Activated naive CD8-positive, alpha-beta T cell treated with anti-CD3 and anti-CD28 coated beads, Interleukin-2, amount 10 ng/mL, durations not matched to agents 7 days and 5 days (primary cell): ENCODE measurements at regions not wholly inside any gene's neighbourhood (a gene's known extent, or its start where the extent isn't known, plus 50 kb on each side); places are given as distances from the start of the nearest gene placed in this dataset.

ENCODE experiments used
- ATAC-seq: fragments of 150-1000 bp; cut with Tn5 transposase; one replicate; pipeline ENCODE4 v1.10.0; 2021; ENCODE audit warnings: low read depth, moderate library complexity
- POLR2A ChIA-PET: fragments of 350-600 bp; sonication (Branson Sonifier 250); formaldehyde crosslinking; loops from one replicate; lab custom pipeline; 2021; ENCODE audit warnings: antibody characterized with exemption; lab: Charles Lee
- DNase-seq: peaks from one replicate; pipeline ENCODE4 v3.0.0; 2021
- H3K27ac Mint-ChIP-seq: one replicate; pipeline ENCODE4 v1.8.0; 2022; ENCODE audit warnings: mild to moderate bottlenecking, mixed read lengths
- H3K27me3 Mint-ChIP-seq: one replicate; pipeline ENCODE4 v1.8.0; 2022; ENCODE audit warnings: mild to moderate bottlenecking, moderate library complexity, mixed read lengths
- H3K36me3 Mint-ChIP-seq: one replicate; pipeline ENCODE4 v1.8.0; 2021; ENCODE audit warnings: mild to moderate bottlenecking, mixed read lengths
- H3K4me1 Mint-ChIP-seq: one replicate; pipeline ENCODE4 v1.8.0; 2021; ENCODE audit warnings: mixed read lengths
- H3K4me3 Mint-ChIP-seq: one replicate; pipeline ENCODE4 v1.8.0; 2022; ENCODE audit warnings: mild to moderate bottlenecking, moderate library complexity, mixed read lengths
- H3K9me3 Mint-ChIP-seq: one replicate; pipeline ENCODE4 v1.8.0; 2021; ENCODE audit warnings: mixed read lengths

- POLR2A ChIA-PET: no interaction called here
- H3K4me3 Mint-ChIP-seq: no peak overlapping the region
- DNase-seq (no peak), ATAC-seq (no peak)
- no peaks in the 10 kb centered on the region for H3K9me3 Mint-ChIP-seq
- H3K4me1 Mint-ChIP-seq: no peaks in the 10 kb centered on the region
- no peaks in the 10 kb centered on the region for H3K36me3 Mint-ChIP-seq
- H3K27ac Mint-ChIP-seq: no peak overlapping the region
- peaks cover 4% of the 10 kb centered on the region for H3K27me3 Mint-ChIP-seq
These were observed 476.9 kb downstream of the MIAT start for GRCh38 chr22:27134315-27134701.

DNA sequence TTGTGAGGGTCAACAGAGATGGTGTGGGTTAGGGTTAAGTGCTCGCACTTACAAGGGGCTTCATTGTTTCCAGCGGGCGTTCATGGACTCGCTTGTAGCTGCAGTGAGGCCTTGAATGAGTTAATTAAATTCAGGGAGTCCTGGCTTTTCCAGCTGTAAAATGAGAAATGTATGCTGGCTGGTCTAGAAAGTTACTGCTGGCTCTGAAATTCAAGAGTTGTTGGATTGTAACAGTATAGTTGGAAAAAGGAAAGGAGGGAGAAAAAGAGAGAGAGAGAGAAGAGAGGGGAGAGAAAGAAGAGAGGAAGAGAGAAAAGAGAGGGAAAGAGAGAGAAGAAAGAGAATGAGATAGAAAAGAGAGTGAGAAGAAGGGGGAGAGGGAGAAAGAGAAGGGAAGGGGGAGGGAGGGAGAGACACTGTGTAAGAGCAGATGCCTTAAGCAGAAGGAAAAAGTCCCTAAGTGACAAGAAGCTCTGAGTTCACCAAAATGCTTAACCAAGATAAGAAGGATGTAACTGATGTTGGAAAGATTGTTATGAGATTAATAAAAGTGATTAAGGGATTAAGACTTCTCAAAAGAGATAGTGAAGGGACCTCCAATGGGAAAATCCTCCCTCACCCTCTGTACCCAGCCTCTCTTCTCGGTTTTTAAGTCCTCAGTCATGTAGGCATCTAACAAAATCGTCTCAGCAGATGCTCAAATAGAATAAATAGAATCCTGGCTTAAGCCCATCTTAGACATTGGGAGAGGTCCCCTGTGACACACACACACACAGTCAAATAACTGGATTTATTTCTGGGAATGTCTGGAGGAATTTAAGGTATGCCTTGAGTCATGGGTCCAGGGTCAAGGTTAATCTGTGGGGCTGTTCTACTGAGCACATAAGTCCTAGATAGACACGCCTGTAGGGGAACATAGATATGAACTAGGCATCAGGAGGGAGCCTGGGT lies 477.9 kb downstream of the MIAT start:
- Mint-ChIP-seq H3K27ac (no peak overlapping the region), H3K36me3 (no peaks in the 10 kb centered on the region), H3K27me3 (peaks cover 4% of the 10 kb centered on the region), H3K4me3 (no peak overlapping the region), H3K4me1 (no peaks in the 10 kb centered on the region), H3K9me3 (no peaks in the 10 kb centered on the region)
- ATAC-seq (no peak), DNase-seq (no peak)
- POLR2A ChIA-PET: no interaction called here

GRCh38 chr22:27136596-27136995 lies 479.2 kb downstream of the MIAT start:
- POLR2A ChIA-PET: no interaction called here
- Mint-ChIP-seq H3K4me3 (no peak overlapping the region), H3K27ac (no peak overlapping the region), H3K4me1 (no peaks in the 10 kb centered on the region), H3K36me3 (no peaks in the 10 kb centered on the region), H3K27me3 (peaks cover 4% of the 10 kb centered on the region), H3K9me3 (no peaks in the 10 kb centered on the region)
- ATAC-seq (no peak), DNase-seq (no peak)

DNA sequence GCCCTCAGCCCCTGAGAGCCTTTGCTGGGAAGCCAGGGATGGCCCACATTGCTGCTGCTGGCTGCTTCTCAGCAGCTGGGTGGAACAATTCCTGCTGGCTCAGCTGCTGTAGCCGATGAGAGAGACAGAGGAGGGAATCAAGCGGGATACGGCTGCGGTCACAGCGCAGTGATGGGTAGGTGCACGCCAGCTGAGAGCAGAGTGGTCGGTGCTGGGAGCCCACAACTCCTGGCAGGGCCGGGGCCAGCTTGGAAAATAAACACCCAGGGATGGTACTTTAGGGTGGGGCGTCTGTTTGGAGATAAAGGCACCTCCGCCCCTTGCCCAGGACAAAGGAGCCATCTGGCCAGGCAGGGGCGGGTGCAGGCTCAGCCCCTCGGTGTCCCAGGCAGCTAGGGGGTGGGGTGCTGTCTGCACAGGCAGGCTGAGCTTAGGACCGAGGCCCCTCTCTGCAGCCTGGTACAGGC lies 480.5 kb downstream of the MIAT start:
- no peak overlapping the region for H3K27ac Mint-ChIP-seq
- no peaks in the 10 kb centered on the region for H3K36me3 Mint-ChIP-seq
- no peaks in the 10 kb centered on the region for H3K4me1 Mint-ChIP-seq
- POLR2A ChIA-PET: no interaction called here
- no peak overlapping the region for H3K4me3 Mint-ChIP-seq
- no peak for ATAC-seq
- peaks cover 6% of the 10 kb centered on the region for H3K27me3 Mint-ChIP-seq
- DNase-seq: no peak
- H3K9me3 Mint-ChIP-seq: no peaks in the 10 kb centered on the region

DNA sequence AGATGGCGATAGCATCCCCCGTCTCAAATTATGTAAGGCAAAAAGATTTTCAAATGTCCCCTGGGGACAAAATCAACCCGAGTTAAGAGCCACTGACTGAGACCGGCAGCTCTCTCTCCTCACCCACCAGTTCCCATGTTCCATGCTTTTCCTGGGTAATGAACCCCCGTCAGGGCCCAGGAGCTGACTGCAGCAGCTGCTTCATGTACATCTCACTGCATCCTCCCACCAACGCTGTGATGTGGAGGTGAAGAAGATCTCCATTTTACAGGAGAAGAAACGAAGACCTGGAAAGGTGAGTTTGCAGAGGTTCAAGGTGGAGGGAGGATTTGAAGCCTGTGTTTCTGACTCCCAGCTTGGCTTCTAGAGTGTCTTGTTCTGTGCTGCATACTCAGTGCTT lies 481.1 kb downstream of the MIAT start:
- Mint-ChIP-seq H3K36me3 (no peaks in the 10 kb centered on the region), H3K4me3 (no peak overlapping the region), H3K9me3 (no peaks in the 10 kb centered on the region), H3K4me1 (no peaks in the 10 kb centered on the region), H3K27ac (no peak overlapping the region), H3K27me3 (peaks cover 5% of the 10 kb centered on the region)
- no peak for ATAC-seq
- no peak for DNase-seq
- POLR2A ChIA-PET: no interaction called here

- DNase-seq (no peak), ATAC-seq (no peak)
- Mint-ChIP-seq H3K27ac (no peak overlapping the region), H3K27me3 (peaks cover 2% of the 10 kb centered on the region), H3K9me3 (no peaks in the 10 kb centered on the region), H3K4me1 (no peaks in the 10 kb centered on the region), H3K36me3 (no peaks in the 10 kb centered on the region), H3K4me3 (no peak overlapping the region)
- POLR2A ChIA-PET: no interaction called here
These were observed 482.6 kb downstream of the MIAT start for GRCh38 chr22:27139935-27140511.

DNA sequence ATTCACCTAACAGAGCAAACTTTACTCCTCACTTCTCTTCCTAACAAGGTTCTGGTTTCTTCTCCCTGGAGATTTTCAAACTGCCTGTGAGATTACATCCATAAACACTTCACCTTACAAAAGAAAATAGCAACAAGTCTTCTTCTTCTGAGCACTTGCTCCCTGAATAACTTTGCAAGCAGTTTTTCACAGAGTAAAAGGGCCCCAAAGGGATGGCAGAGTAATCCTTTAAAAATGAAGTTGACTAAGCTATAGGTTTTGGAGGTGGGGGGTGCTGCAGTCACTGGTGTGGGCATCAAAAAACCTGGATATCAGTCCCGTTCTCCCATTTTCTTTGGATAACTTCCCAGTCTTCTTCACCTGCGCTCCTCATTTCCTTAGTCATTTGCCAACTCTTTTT lies 484.9 kb downstream of the MIAT start:
- no peak for ATAC-seq
- no peaks in the 10 kb centered on the region for H3K36me3 Mint-ChIP-seq
- H3K27ac Mint-ChIP-seq: no peak overlapping the region
- no peak for DNase-seq
- no peaks in the 10 kb centered on the region for H3K4me1 Mint-ChIP-seq
- peaks cover 2% of the 10 kb centered on the region for H3K27me3 Mint-ChIP-seq
- H3K9me3 Mint-ChIP-seq: no peaks in the 10 kb centered on the region
- POLR2A ChIA-PET: no interaction called here
- no peak overlapping the region for H3K4me3 Mint-ChIP-seq

GRCh38 chr22:27144321-27144720 lies 486.9 kb downstream of the MIAT start:
- H3K4me1 Mint-ChIP-seq: no peaks in the 10 kb centered on the region

GRCh38 chr22:27146866-27147633 lies 489.7 kb downstream of the MIAT start:
- peaks cover 1% of the 10 kb centered on the region for H3K4me1 Mint-ChIP-seq
- no peak overlapping the region for H3K4me3 Mint-ChIP-seq
- peaks cover 3% of the 10 kb centered on the region for H3K9me3 Mint-ChIP-seq
- H3K27me3 Mint-ChIP-seq: peaks cover 14% of the 10 kb centered on the region
- DNase-seq: no peak
- H3K36me3 Mint-ChIP-seq: no peaks in the 10 kb centered on the region
- POLR2A ChIA-PET: no interaction called here
- H3K27ac Mint-ChIP-seq: no peak overlapping the region
- ATAC-seq: no peak

More at GRCh38 chr22:27144321-27144720, 486.9 kb downstream of the MIAT start:
- DNase-seq (no peak), ATAC-seq (no peak)
- Mint-ChIP-seq H3K36me3 (no peaks in the 10 kb centered on the region), H3K4me3 (no peak overlapping the region), H3K27me3 (peaks cover 3% of the 10 kb centered on the region), H3K27ac (no peak overlapping the region), H3K9me3 (peaks cover 3% of the 10 kb centered on the region)
- POLR2A ChIA-PET: no interaction called here

DNA sequence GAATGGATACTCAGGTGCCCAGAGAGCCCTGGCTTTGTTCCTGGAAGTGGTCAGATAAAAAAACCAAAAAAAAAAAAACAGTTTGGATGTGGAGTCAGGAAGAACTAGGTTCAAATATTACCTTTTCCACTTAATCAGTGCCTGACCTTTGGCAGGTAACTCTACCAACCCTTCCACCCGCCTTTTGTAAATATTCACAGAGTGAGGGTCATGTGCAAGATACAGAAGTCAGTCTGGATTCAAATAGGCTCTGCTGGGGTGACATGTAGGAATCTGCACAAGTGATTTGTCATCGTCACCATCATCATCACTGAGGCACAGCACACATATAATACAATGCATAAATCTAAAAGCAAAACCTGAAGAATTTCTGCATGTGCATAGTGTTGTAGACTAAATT lies 490.7 kb downstream of the MIAT start:
- H3K27ac Mint-ChIP-seq: no peak overlapping the region
- peaks cover 1% of the 10 kb centered on the region for H3K4me1 Mint-ChIP-seq
- DNase-seq (no peak), ATAC-seq (no peak)
- H3K36me3 Mint-ChIP-seq: no peaks in the 10 kb centered on the region
- H3K9me3 Mint-ChIP-seq: peaks cover 3% of the 10 kb centered on the region
- POLR2A ChIA-PET: no interaction called here
- H3K4me3 Mint-ChIP-seq: no peak overlapping the region
- peaks cover 14% of the 10 kb centered on the region for H3K27me3 Mint-ChIP-seq

- no peak for DNase-seq
- H3K4me3 Mint-ChIP-seq: no peak overlapping the region
- no peak for ATAC-seq
- H3K27ac Mint-ChIP-seq: no peak overlapping the region
- H3K36me3 Mint-ChIP-seq: no peaks in the 10 kb centered on the region
- H3K9me3 Mint-ChIP-seq: peaks cover 3% of the 10 kb centered on the region
- peaks cover 14% of the 10 kb centered on the region for H3K27me3 Mint-ChIP-seq
- POLR2A ChIA-PET: no interaction called here
- peaks cover 1% of the 10 kb centered on the region for H3K4me1 Mint-ChIP-seq
These were observed 491.6 kb downstream of the MIAT start for GRCh38 chr22:27148886-27149470.

DNA sequence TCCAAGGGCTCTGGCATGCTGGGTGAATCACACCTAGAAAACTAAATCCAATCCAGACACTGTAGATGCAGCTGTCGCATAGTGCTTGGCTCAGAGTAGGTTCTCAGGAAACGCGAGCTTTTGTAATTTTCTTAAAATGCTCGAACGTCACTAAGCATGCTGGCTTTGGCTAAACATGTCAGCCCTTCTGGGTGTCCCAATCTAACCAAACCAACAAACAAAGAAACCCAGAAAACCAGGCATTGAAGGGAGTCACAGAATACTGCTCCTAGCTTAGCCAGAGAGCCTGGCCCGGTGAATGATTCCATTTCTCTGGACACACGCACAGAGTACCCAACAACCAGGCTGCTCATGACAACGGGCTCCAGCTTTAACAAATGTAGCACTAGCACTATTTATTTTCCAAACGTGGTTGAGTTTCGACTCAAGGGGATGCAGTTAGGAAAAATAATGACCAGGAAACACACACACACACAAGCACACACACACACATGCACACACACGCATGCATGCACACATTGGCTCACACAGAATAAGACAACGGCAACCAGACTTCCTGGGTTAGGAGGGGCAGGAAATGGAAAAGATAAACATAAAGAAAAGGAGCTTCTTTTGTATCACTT lies 492.6 kb downstream of the MIAT start:
- peaks cover 3% of the 10 kb centered on the region for H3K9me3 Mint-ChIP-seq
- no peak overlapping the region for H3K4me3 Mint-ChIP-seq
- H3K4me1 Mint-ChIP-seq: peaks cover 1% of the 10 kb centered on the region
- H3K36me3 Mint-ChIP-seq: no peaks in the 10 kb centered on the region
- ATAC-seq: no peak
- POLR2A ChIA-PET: no interaction called here
- H3K27me3 Mint-ChIP-seq: peaks cover 17% of the 10 kb centered on the region
- H3K27ac Mint-ChIP-seq: no peak overlapping the region
- DNase-seq: no peak

DNA sequence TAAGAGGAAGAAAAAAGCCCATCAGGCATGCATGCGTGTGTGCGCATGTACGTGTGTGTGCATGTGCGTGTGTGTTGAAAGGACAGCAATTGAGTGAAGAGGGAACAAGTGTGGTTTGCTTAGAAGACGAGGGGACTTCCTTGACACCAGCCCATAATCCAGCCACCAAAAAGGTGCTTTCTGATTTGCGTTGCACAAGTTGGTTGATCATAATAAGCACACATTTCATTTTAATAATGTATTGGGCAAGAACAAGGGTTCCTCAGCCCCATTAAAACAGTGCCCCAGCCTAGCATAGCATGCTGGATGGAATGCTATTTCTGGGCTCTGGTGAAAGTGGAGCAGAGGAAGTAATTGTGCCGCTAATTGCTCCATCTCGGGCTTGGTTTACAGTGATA lies 493.2 kb downstream of the MIAT start:
- Mint-ChIP-seq H3K9me3 (peaks cover 3% of the 10 kb centered on the region), H3K4me3 (no peak overlapping the region), H3K36me3 (no peaks in the 10 kb centered on the region), H3K27me3 (peaks cover 17% of the 10 kb centered on the region), H3K27ac (no peak overlapping the region), H3K4me1 (peaks cover 1% of the 10 kb centered on the region)
- ATAC-seq (no peak), DNase-seq (no peak)
- POLR2A ChIA-PET: no interaction called here
